ENCODE measurements at regions not wholly inside any gene's neighbourhood (a gene's known extent, or its start where the extent isn't known, plus 50 kb on each side); places are given as distances from the start of the nearest gene placed in this dataset.

- TF ChIP-seq ZNF274 (IDR thresholded peaks at IDR 0.05; ENCODE audit: insufficient read depth, insufficient read length) = no peak
- TF ChIP-seq CTCF (IDR thresholded peaks at IDR 0.05 in 2 of 3, conservative IDR thresholded peaks at IDR 0.05 in 1 of 3; ENCODE audit: control insufficient read depth in 2 of 3, extremely low read depth in 1 of 3, insufficient read depth in 1 of 3, low read depth in 3 of 3, low read length in 3 of 3) = no peak
Measured at GRCh38 chr1:29730623-29731022, 494.3 kb downstream of the PTPRU start.
